ENCODE measurements at regions not wholly inside any gene's neighbourhood (a gene's known extent, or its start where the extent isn't known, plus 50 kb on each side); places are given as distances from the start of the nearest gene placed in this dataset.

- TF ChIP-seq CTCF (conservative IDR thresholded peaks at IDR 0.05) (no peak), EZH2 (IDR thresholded peaks at IDR 0.05; ENCODE audit: low read depth) (no peak)
Measured at GRCh38 chr2:128513961-128514283, 195.3 kb upstream of the HS6ST1 start.
